ENCODE measurements at regions not wholly inside any gene's neighbourhood (a gene's known extent, or its start where the extent isn't known, plus 50 kb on each side); places are given as distances from the start of the nearest gene placed in this dataset.

- Histone ChIP-seq H3K36me3 (ENCODE audit: control insufficient read depth, insufficient read depth, low read length) (no peaks in the 10 kb centered on the region), H3K27me3 (ENCODE audit: control insufficient read depth in 2 of 2, insufficient read depth in 2 of 2, low read length in 2 of 2) (peaks cover 0 to 9% of the 10 kb centered on the region in 2 experiments; a peak in 3 of 5 replicates), H3K79me2 (ENCODE audit: control insufficient read depth, insufficient read depth, low read length) (no peaks in the 10 kb centered on the region), H3K9me3 (replicated peaks; ENCODE audit: control insufficient read depth, insufficient read depth, low read depth, low read length) (no peaks in the 10 kb centered on the region), H3K27ac (ENCODE audit: extremely low read depth, low read depth, low read length) (no peak overlapping the region), H3K4me1 (replicated peaks in 1 of 2; ENCODE audit: control insufficient read depth in 2 of 2, insufficient read depth in 2 of 2, low read length in 2 of 2) (peaks cover 0 to 5% of the 10 kb centered on the region in 2 experiments; a peak in 2 of 5 replicates), H3K4me3 (no peak overlapping the region), H3K9ac (ENCODE audit: insufficient read depth in 1 of 2, low read depth in 2 of 2, low read length in 2 of 2) (0 out of 4 replicates have a peak overlapping the region, but pooled peaks of 1 of the 2 experiments have one; percentile 37), H4K20me1 (replicated peaks; ENCODE audit: control insufficient read depth, insufficient read depth, low read length) (no peaks in the 10 kb centered on the region), H3K4me2 (ENCODE audit: insufficient read depth, low read length) (no peak overlapping the region), H3K9me1 (ENCODE audit: control insufficient read depth, insufficient read depth, low read length) (no peaks in the 10 kb centered on the region), H2AFZ (ENCODE audit: low read depth, low read length) (no peak overlapping the region)
- CTCF ChIA-PET (ENCODE audit: low intra/inter-chr PET ratio), result no interaction called here
- in situ Hi-C loops (cut with MboI), result no loop called here
- ATAC-seq, result peak; percentile 48
- BruUV-seq (replicated peaks), result no TSS peak
- intact Hi-C loops (cut with micrococcal nuclease), result no loop called here
- no peak for FAIRE-seq
- WGBS (ENCODE audit: insufficient coverage, low coverage, missing lambda C conversion rate), result 2% methylated on average over 14 of the region's 15 CpGs
- DNase-seq (ENCODE audit: extremely low read depth in 1 of 4, low spot score in 3 of 4), result no peak
- POLR2A ChIA-PET, result no interaction called here
- TF ChIP-seq ZNF668 (CRISPR knock-in tag; IDR thresholded peaks at IDR 0.05), result no peak
- TF ChIP-seq YY1 (IDR thresholded peaks at IDR 0.05; ENCODE audit: borderline replicate concordance in 1 of 3, control insufficient read depth in 1 of 3, extremely low read depth in 1 of 3, insufficient read depth in 3 of 3, insufficient read length in 1 of 3, insufficient replicate concordance in 2 of 3, low read depth in 1 of 3, low read length in 2 of 3), result no peak
- TF ChIP-seq ZNF695 (CRISPR knock-in tag; IDR thresholded peaks at IDR 0.05), result no peak
- TF ChIP-seq SP2 (IDR thresholded peaks at IDR 0.05; ENCODE audit: extremely low read depth, low read depth, low read length, poor library complexity, severe bottlenecking), result no peak
- no peak for TF ChIP-seq MEF2D (tag; conservative IDR thresholded peaks at IDR 0.05; ENCODE audit: low read depth)
- TF ChIP-seq PML (IDR thresholded peaks at IDR 0.05; ENCODE audit: low read length), result no peak
- no peak for TF ChIP-seq CCNT2 (IDR thresholded peaks at IDR 0.05; ENCODE audit: borderline replicate concordance, extremely low read depth, insufficient read length, low read depth, low read length)
- TF ChIP-seq BRF2 (IDR thresholded peaks at IDR 0.05; ENCODE audit: borderline replicate concordance, insufficient read depth, insufficient read length), result no peak
- no peak for TF ChIP-seq IFI16 (CRISPR knock-in tag; IDR thresholded peaks at IDR 0.05)
- no peak for TF ChIP-seq EP300 (IDR thresholded peaks at IDR 0.05; ENCODE audit: low read length)
- no peak for TF ChIP-seq ZBTB12 (CRISPR knock-in tag; IDR thresholded peaks at IDR 0.05)
- TF ChIP-seq JUND (IDR thresholded peaks at IDR 0.05; ENCODE audit: borderline replicate concordance, low read depth, low read length), result no peak
- TF ChIP-seq JUND (tag; IDR thresholded peaks at IDR 0.05; ENCODE audit: borderline replicate concordance, low read depth, low read length), result no peak
- TF ChIP-seq VEZF1 (CRISPR knock-in tag; IDR thresholded peaks at IDR 0.05), result no peak
- no peak for TF ChIP-seq SMAD1 (IDR thresholded peaks at IDR 0.05; ENCODE audit: low read depth, low read length, partially characterized antibody)
- no peak for TF ChIP-seq KLF6 (CRISPR knock-in tag; IDR thresholded peaks at IDR 0.05; ENCODE audit: borderline replicate concordance)
- TF ChIP-seq TGIF2 (CRISPR knock-in tag; IDR thresholded peaks at IDR 0.05), result no peak
- no peak for TF ChIP-seq ZNF512 (tag; IDR thresholded peaks at IDR 0.05)
Observed at GRCh38 chr7:91463330-91463729, 199.1 kb downstream of the FZD1 start.
